B cell (primary cell): ENCODE measurements at regions not wholly inside any gene's neighbourhood (a gene's known extent, or its start where the extent isn't known, plus 50 kb on each side); places are given as distances from the start of the nearest gene placed in this dataset.
"Not testable (repeated sequence)": the region's sequence is repeated elsewhere in the genome, so short reads cannot be mapped to it uniquely, and the experiment has no call there.

Experiments used
- ATAC-seq: fragments of 200-7000 bp; cut with Tn5 transposase; one replicate; pipeline ENCODE4 v1.10.0; 2021; ENCODE audit warnings: low read depth, mild to moderate bottlenecking, moderate number of reproducible peaks, moderate library complexity
- CTCF ChIA-PET: fragments of 350-600 bp; sonication (Branson Sonifier 250); formaldehyde crosslinking; loops from one replicate; lab custom pipeline; 2021; ENCODE audit warnings: antibody characterized with exemption, inconsistent platforms; lab: Charles Lee
- POLR2A ChIA-PET: fragments of 350-600 bp; sonication (Branson Sonifier 250); formaldehyde crosslinking; loops from one replicate; lab custom pipeline; 2021; ENCODE audit warnings: antibody characterized with exemption; lab: Charles Lee
- DNase-seq: peaks from one replicate; pipeline ENCODE4 v3.0.0; 2013
- H2AFZ ChIP-seq: 2 replicates; pipeline ENCODE4 v1.6.1; 2012; ENCODE audit warnings: mild to moderate bottlenecking, low read depth, low read length; ENCODE audit not compliant: insufficient read depth, poor library complexity, severe bottlenecking
- H3K27ac ChIP-seq, 2 donors: 1 replicate in 1 of 2; 2 replicates in 1 of 2; pipeline ENCODE4 v1.5.1; 2012 to 2013; ENCODE audit warnings: low read length in 2 of 2, mild to moderate bottlenecking in 2 of 2, moderate library complexity in 1 of 2
- H3K27me3 ChIP-seq, 4 experiments: fragments of 200-600 bp in 1 of 4; sonication (generic) in 1 of 4; replicated peaks in 1 of 4; 1 replicate in 2 of 4; 2 replicates in 2 of 4; pipeline versions ENCODE4 v1.6.1 to v1.7.0; 2013 to 2016; ENCODE audit warnings: low read length in 3 of 4, mild to moderate bottlenecking in 2 of 4, mixed read lengths in 1 of 4, moderate library complexity in 1 of 4; ENCODE audit not compliant: insufficient read depth in 4 of 4, control insufficient read depth in 3 of 4; ENCODE audit errors: control extremely low read depth in 1 of 4
- H3K36me3 ChIP-seq, 2 experiments: replicated peaks in 1 of 2; 1 replicate in 1 of 2; 2 replicates in 1 of 2; pipeline versions ENCODE4 v1.6.1 to v1.7.1; 2013; ENCODE audit warnings: low read length in 1 of 2; ENCODE audit not compliant: insufficient read depth in 2 of 2, control insufficient read depth in 1 of 2; ENCODE audit errors: control extremely low read depth in 1 of 2, extremely low read depth in 1 of 2
- H3K4me1 ChIP-seq, 2 donors: fragments of 200-600 bp in 1 of 2; sonication (generic) in 1 of 2; 1 replicate in 1 of 2; 2 replicates in 1 of 2; pipeline versions ENCODE4 v1.5.1 to v1.6.1; 2013 to 2017; ENCODE audit warnings: low read length in 2 of 2; ENCODE audit not compliant: control insufficient read depth in 2 of 2, insufficient read depth in 2 of 2
- H3K4me2 ChIP-seq: replicated peaks from 2 replicates; pipeline ENCODE3; 2012; ENCODE audit warnings: mild to moderate bottlenecking, low read depth, low read length; ENCODE audit not compliant: poor library complexity, severe bottlenecking
- H3K4me3 ChIP-seq, 5 experiments: fragments of 200-600 bp in 1 of 5; sonication (generic) in 1 of 5; 1 replicate in 3 of 5; 2 replicates in 2 of 5; pipeline versions ENCODE4 v1.5.1 to v1.7.0; 2011 to 2016; ENCODE audit warnings: low read length in 4 of 5, mild to moderate bottlenecking in 4 of 5, low read depth in 2 of 5, control low read depth in 1 of 5, moderate library complexity in 1 of 5; ENCODE audit not compliant: insufficient read depth in 1 of 5; ENCODE audit errors: control extremely low read depth in 1 of 5, extremely low read depth in 1 of 5
- H3K79me2 ChIP-seq: fragments of 200-600 bp; sonication (generic); one replicate; pipeline ENCODE4 v1.6.0; 2016; ENCODE audit warnings: low read length; ENCODE audit not compliant: control insufficient read depth, insufficient read depth
- H3K9ac ChIP-seq: fragments of 200-600 bp; sonication (generic); 2 replicates; pipeline ENCODE4 v1.6.1; 2017; ENCODE audit warnings: mild to moderate bottlenecking, low read length, moderate library complexity
- H3K9me3 ChIP-seq, 3 donors: one replicate each; pipeline versions ENCODE4 v1.6.1 to v1.7.1; 2013; ENCODE audit warnings: low read length in 2 of 3; ENCODE audit not compliant: control insufficient read depth in 2 of 3, insufficient read depth in 1 of 3; ENCODE audit errors: control extremely low read depth in 1 of 3
- H4K20me1 ChIP-seq: 2 replicates; pipeline ENCODE4 v1.6.0; 2012; ENCODE audit warnings: mild to moderate bottlenecking, low read length; ENCODE audit not compliant: insufficient read depth, control insufficient read depth, poor library complexity, severe bottlenecking
- H3K27ac Mint-ChIP-seq: one replicate; pipeline ENCODE4 v1.8.0; 2021; ENCODE audit warnings: mixed read lengths
- H3K27me3 Mint-ChIP-seq: one replicate; pipeline ENCODE4 v1.8.0; 2021; ENCODE audit warnings: mixed read lengths
- H3K4me1 Mint-ChIP-seq: one replicate; pipeline ENCODE4 v1.8.0; 2021; ENCODE audit warnings: mixed read lengths
- H3K4me3 Mint-ChIP-seq: one replicate; pipeline ENCODE4 v1.8.0; 2021; ENCODE audit warnings: mixed read lengths
- H3K9me3 Mint-ChIP-seq: one replicate; pipeline ENCODE4 v1.8.0; 2022; ENCODE audit warnings: mixed read lengths; ENCODE audit not compliant: insufficient read depth
- CTCF ChIP-seq: fragments of 200-600 bp; IDR thresholded peaks from one replicate; pipeline ENCODE4 v1.8.0; 2022; ENCODE audit warnings: antibody characterized with exemption, mild to moderate bottlenecking
- EZH2 ChIP-seq: IDR thresholded peaks from 2 replicates; pipeline ENCODE4 v1.6.1; 2012; ENCODE audit warnings: borderline replicate concordance, low read depth, mild to moderate bottlenecking, moderate library complexity, low read length; ENCODE audit not compliant: insufficient read depth, poor library complexity, severe bottlenecking
- WGBS: methylation state at CpG from one replicate; pipeline ENCODE4 v1.1.5; 2013; ENCODE audit warnings: missing lambda C conversion rate; ENCODE audit not compliant: insufficient coverage; 5-methylcytosine and 5-hydroxymethylcytosine counted together
- intact Hi-C: fragments of 100-400 bp; cut with micrococcal nuclease; formaldehyde crosslinking; loops from one replicate; pipeline ENCODE4 v1.10.0; 2022

GRCh38 chr3:31203960-31204795 is 309.7 kb upstream of the GADL1 start:
- TF ChIP-seq EZH2, result no peak
- no peak for TF ChIP-seq CTCF
- H3K4me3 ChIP-seq, result no peak overlapping the region
- H3K27me3 Mint-ChIP-seq, result no peaks in the 10 kb centered on the region
- H3K4me1 ChIP-seq, result no peaks in the 10 kb centered on the region
- no peaks in the 10 kb centered on the region for H4K20me1 ChIP-seq
- no peak for DNase-seq
- H3K9me3 Mint-ChIP-seq, result peaks cover 3% of the 10 kb centered on the region
- H3K4me1 Mint-ChIP-seq, result no peaks in the 10 kb centered on the region
- no peak overlapping the region for H3K27ac Mint-ChIP-seq
- WGBS, result 100% methylated on average over 2 of the region's 5 CpGs
- POLR2A ChIA-PET, result no interaction called here
- intact Hi-C loops, result loop anchor here (5.0 kb wide), 1 partner anchor 38 kb away; no protein-coding TSS in a partner anchor
- H3K27ac ChIP-seq, result no peak overlapping the region
- no peaks in the 10 kb centered on the region for H3K79me2 ChIP-seq
- H3K36me3 ChIP-seq, result no peaks in the 10 kb centered on the region
- H3K9me3 ChIP-seq, result peaks cover 0 to 3% (median 0%) of the 10 kb centered on the region in 3 donors
- ATAC-seq, result no peak
- no peak overlapping the region for H3K4me2 ChIP-seq
- H2AFZ ChIP-seq, result no peak overlapping the region
- H3K27me3 ChIP-seq, result no peaks in the 10 kb centered on the region
- H3K4me3 Mint-ChIP-seq, result no peak overlapping the region
- no peak overlapping the region for H3K9ac ChIP-seq
- CTCF ChIA-PET, result no interaction called here

GRCh38 chr3:31204796-31205056 is 310.3 kb upstream of the GADL1 start:
- H3K27me3 ChIP-seq, H3K4me3 Mint-ChIP-seq, H3K4me3 ChIP-seq, H3K9ac ChIP-seq, H3K36me3 ChIP-seq, ATAC-seq, DNase-seq, H3K4me1 ChIP-seq, H3K9me3 Mint-ChIP-seq, CTCF ChIA-PET, POLR2A ChIA-PET, H3K79me2 ChIP-seq, H3K27me3 Mint-ChIP-seq, H3K4me2 ChIP-seq, H3K27ac Mint-ChIP-seq, H3K9me3 ChIP-seq, H4K20me1 ChIP-seq, H2AFZ ChIP-seq, H3K27ac ChIP-seq, H3K4me1 Mint-ChIP-seq: not testable (repeated sequence)
- intact Hi-C loops, result loop anchor here (5.0 kb wide), 1 partner anchor 38 kb away; no protein-coding TSS in a partner anchor
- 90% methylated on average over 2 of the region's 4 CpGs for WGBS
